GM21360 (cell line): ENCODE measurements at regions not wholly inside any gene's neighbourhood (a gene's known extent, or its start where the extent isn't known, plus 50 kb on each side); places are given as distances from the start of the nearest gene placed in this dataset.
"Not testable (repeated sequence)": the region's sequence is repeated elsewhere in the genome, so short reads cannot be mapped to it uniquely, and the experiment has no call there.

Experiments used
- ATAC-seq: cut with Tn5 transposase; IDR thresholded peaks from one replicate; pipeline ENCODE4 v1.9.1; 2021; ENCODE audit warnings: mild to moderate bottlenecking, moderate library complexity; ENCODE audit not compliant: unreplicated experiment

- no peak for ATAC-seq
Observed at GRCh38 chr4:112770114-112770513, 133.2 kb downstream of the LARP7 start.

- no peak for ATAC-seq
Observed at GRCh38 chr4:112775801-112776200, 138.9 kb downstream of the LARP7 start.

DNA sequence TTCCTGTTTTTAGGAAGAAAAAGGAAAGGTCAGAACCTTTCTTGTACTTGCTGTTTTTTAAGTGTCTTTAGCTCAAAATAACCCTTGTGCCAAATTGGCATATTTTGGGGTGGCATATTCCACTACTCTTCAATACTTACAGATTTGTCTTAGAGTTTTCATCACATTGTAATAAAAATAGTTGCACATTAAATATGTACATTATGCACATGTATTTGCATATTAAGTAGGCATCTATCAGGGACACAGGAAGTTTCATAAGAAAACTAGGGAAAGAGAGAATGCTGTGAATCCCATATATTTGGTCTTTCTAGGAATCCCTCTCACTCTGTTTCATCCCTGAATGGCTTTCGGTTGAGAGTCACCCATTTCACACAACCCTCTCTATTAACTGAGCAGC, 139.6 kb downstream of the LARP7 start:
- ATAC-seq: no peak

GRCh38 chr4:112778520-112778919, 141.6 kb downstream of the LARP7 start:
- ATAC-seq: no peak

DNA sequence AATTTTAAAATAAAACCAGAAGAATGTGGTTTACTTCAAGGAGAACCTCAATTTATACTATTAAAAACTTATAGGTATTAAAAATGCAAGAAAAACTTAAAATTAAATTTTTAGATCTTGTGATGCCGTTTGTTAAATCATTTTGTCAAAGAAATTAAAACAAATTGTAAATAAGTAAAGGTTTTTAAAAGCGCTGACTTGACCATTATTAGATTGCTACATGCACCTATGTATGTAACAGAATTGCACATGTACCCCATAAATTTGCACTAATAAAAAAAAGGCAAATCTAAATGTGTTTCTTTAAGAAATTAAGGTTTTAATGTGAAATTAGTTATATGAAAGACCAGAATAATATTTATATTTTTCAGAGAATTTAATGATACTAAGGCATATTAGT, 156.1 kb downstream of the LARP7 start:
- ATAC-seq: no peak

- no peak for ATAC-seq
Observed at GRCh38 chr4:112800001-112800400, 163.1 kb downstream of the LARP7 start.

GRCh38 chr4:112801341-112801740, 164.4 kb downstream of the LARP7 start:
- ATAC-seq: no peak

GRCh38 chr4:112802780-112803179, 165.8 kb downstream of the LARP7 start:
- no peak for ATAC-seq

DNA sequence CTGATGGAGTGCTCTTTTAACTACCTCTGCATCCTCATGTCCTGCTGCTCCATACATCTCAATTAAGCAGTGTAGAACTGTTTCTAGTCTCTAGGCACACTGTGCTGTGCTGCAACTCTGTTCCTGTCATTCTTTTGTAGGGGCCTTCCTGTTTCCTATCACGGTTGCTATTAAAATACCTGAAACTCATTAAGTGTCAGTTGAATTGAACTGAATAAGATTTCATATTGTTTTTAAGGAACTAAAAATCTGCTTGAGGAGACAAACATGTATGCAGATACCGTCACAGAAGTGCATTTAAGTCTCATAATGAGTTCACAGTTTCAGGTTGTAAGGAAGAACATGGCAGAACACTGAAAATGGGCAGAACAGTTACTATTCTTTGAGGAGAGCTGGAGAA, 170.1 kb downstream of the LARP7 start:
- ATAC-seq: peak; percentile 92

DNA sequence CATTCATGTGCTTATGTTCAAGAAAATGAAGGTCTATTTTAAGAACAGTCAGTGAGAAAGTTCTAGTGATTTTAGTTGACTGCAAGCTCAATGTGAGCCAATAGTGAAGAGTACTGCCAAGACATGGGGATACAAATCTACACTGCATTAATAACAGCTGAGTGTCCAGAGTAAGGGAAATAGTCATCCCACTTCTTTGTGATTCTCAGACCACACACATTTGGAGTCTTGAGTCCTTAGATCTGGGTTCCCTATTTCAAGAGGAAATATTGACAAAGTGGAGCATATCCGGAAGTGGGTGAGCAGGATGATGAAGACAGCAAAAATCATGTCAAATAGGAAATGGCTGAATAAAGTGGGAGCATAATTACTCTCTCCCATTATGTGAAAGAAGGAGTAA, 171.1 kb downstream of the LARP7 start:
- no peak for ATAC-seq

GRCh38 chr4:112813790-112814189, 176.8 kb downstream of the LARP7 start:
- ATAC-seq: no peak

- peak; percentile 94 for ATAC-seq
Observed at GRCh38 chr4:112817933-112818593, 181.1 kb downstream of the LARP7 start.

DNA sequence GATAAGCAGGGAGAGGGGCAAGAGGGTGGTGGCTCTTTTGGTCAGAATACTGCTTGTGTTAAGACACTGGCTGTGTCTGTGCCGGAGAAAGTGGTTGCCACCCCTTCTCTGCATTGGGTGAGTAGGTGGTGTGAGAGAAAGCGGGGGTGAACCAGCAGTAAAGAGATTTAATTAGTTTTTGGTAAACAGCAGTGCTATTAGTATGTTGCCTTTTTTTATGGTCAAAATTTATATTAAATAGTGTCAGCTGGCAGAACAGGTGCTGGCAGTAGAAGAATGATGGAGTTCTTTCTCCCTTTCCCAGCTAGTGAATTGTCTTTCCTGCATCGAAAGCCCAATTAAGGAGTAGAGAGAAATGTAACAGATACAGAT, 181.6 kb downstream of the LARP7 start:
- peak; percentile 33 for ATAC-seq

DNA sequence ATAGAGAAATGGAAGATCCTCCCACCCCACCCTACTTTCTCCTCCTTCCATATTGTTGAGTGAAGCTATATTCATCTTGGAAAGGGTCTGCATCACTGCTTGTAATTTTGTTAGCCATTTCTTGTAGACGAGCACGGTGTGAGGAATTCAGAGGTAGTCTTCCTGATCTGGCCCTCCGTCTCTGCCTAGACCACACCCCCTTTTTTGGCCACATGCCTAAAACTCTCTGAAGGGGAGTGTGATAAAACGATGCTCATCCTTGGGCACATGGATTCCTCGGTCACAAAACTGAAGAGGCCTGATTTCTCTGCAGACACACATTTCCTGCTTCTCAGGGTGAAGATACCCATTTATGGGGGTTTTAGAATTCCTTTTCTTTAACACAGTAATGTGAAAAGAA, 182.8 kb downstream of the LARP7 start:
- no peak for ATAC-seq

- no peak for ATAC-seq
Observed at GRCh38 chr4:112823156-112823555, 186.2 kb downstream of the LARP7 start.

DNA sequence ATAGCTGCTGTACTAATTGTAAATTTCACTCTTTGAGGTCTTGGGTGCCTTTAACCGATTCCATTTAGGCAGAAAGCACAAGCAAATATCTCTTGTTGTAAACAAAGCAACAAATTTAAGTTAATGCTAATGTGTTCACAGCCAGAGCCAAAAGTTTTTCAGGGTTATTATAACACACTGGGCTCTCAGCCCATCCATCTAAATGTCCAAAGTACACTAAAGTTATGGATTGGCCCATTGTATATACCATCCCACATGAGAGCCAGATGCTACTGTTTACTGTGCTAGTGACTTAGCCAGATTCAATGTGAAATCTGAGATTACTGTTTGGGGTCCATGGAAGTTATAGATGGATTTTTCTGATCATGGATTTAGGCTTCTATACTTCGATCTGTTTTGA, 186.7 kb downstream of the LARP7 start:
- no peak for ATAC-seq

DNA sequence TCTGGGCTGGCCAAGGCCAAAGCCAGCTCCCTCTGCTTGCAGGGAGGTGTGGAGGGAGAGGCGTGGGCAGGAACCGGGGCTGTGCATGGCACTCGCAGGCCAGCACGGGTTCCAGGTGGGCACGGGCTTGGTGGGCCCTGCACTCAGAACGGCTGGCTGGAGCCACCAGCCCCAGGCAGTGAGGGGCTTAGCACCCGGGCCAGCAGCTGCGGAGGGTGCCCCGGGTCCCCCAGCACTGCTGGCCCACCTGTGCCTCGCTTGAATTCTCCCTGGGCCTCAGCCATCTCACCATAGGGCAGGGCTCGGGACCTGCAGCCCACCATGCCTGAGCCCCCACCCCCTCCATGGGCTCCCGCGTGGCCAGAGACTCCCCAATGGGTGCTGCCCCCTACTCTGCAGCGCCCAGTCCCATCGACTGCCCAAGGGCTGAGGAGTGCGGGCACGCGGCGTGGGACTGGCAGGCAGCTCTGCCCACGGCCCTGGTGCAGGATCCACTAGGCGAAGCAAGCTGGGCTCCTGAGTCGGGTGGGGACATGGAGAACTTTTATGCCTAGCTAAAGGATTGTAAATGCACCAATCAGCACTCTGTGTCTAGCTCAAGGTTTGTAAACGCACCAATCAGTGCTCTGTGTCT, 193.9 kb downstream of the LARP7 start:
- no peak for ATAC-seq

DNA sequence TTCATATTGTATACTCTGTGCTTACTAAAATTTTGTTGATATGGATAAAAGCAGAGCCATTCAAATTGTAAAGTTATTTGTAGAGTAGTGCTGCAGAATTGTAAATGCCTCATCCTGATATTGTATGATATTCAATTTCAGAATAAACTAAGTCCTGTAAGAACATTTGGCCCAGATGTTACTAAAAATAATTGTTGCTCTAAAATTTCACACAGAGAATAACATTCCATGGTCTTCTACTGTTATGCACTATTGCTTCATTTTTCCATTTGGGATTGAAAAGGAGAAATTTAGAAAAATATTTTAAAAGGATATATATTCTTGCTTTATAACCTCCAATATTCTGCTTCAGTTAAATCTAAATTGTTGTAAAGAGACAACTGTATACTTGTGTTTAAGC, 195.6 kb downstream of the LARP7 start:
- no peak for ATAC-seq

GRCh38 chr4:112836895-112837294, 200.0 kb downstream of the LARP7 start:
- ATAC-seq: no peak

DNA sequence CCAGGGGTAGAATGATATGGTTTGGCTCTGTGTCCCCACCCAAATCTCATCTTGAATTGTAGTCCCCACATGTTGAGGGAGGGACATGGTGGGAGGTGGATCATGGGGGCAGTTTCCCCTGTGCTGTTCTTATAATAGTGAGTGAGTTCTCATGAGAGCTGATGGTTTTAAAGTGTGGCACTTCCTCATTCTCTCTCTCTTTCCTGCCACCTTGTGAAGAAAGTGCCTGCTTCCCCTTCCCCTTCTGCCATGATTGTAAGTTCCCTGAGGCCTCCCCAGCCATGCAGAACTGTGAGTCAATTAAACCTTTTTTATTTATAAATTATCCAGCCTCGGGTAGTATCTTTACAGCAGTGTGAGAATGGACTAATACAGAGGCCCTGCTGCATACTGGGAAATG, 201.1 kb downstream of the LARP7 start:
- not testable (repeated sequence) for ATAC-seq

DNA sequence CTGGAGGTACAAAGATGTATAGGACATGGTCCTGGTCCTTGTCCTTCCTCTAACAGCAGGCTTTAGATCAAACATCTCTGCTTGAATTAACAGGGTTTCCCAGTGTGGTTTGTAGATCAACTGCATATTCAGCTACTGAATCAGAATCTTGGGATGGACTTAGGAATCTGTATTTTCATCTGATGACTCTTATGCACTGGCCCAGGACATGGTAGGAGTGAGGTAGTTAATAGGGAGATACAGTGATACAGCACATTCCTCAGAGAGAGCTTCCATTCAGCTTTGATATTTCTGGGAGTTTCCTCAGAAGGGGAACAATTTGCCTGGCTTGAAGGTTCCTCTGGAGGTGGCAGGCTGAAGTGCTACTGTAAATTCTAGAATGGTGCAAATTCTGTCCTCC, 203.1 kb downstream of the LARP7 start:
- no peak for ATAC-seq

- no peak for ATAC-seq
Observed at GRCh38 chr4:112840619-112841018, 203.7 kb downstream of the LARP7 start.

DNA sequence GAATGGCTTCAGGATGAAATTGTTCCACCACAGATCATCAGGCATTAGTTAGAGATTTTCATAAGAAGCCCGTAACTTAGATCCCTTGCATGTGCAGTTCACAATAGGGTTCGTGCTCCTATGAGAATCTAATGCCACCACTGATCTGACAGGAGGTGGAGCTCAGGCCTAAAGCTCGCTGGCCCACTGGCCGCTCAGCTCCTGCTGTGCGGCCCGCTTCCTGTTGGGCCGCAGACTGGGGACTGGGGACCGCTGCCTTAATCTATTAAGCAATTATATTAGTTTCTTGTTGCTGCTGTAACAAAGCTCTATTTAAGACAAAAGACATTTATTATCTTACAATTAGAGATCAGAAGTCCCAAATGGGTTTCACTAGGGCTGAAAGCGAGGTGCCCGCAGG, 205.6 kb downstream of the LARP7 start:
- ATAC-seq: no peak
